ENCODE measurements at regions not wholly inside any gene's neighbourhood (a gene's known extent, or its start where the extent isn't known, plus 50 kb on each side); places are given as distances from the start of the nearest gene placed in this dataset.

GRCh38 chr4:63580796-63581475 is 828.3 kb downstream of the TECRL start:
- TF ChIP-seq, protein P1, sequence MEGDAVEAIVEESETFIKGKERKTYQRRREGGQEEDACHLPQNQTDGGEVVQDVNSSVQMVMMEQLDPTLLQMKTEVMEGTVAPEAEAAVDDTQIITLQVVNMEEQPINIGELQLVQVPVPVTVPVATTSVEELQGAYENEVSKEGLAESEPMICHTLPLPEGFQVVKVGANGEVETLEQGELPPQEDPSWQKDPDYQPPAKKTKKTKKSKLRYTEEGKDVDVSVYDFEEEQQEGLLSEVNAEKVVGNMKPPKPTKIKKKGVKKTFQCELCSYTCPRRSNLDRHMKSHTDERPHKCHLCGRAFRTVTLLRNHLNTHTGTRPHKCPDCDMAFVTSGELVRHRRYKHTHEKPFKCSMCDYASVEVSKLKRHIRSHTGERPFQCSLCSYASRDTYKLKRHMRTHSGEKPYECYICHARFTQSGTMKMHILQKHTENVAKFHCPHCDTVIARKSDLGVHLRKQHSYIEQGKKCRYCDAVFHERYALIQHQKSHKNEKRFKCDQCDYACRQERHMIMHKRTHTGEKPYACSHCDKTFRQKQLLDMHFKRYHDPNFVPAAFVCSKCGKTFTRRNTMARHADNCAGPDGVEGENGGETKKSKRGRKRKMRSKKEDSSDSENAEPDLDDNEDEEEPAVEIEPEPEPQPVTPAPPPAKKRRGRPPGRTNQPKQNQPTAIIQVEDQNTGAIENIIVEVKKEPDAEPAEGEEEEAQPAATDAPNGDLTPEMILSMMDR (IDR thresholded peaks at IDR 0.05; ENCODE audit: low read depth, low read length, missing control alignments): no peak
- no peak for DNase-seq (ENCODE audit: extremely low read depth, low read depth)
- no peak overlapping the region for H3K4me3 ChIP-seq (replicated peaks; ENCODE audit: low read depth, low read length)

DNA sequence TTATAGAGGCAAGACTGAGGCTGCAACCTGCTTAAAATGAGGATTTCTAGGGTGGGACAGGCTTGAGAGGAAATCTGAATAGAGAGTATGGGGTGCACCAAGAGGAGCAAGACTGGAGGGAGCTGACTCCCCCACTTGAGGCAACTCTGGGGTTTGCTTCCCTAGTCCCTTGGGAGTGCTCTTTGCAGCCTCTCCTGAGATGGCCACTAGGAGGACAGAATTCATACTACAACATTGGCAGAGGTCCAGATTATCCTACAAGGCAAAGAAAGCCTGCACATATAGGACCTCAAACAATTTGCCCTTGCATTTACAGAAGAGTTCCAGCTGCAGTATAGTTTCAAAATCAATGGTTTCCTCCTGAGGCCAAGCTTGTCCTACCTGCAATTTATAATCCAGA is 830.9 kb downstream of the TECRL start:
- no peak overlapping the region for H3K4me3 ChIP-seq (replicated peaks; ENCODE audit: low read depth, low read length)
- TF ChIP-seq, protein P1 (IDR thresholded peaks at IDR 0.05; ENCODE audit: low read depth, low read length, missing control alignments): no peak
- no peak for DNase-seq (ENCODE audit: extremely low read depth, low read depth)

DNA sequence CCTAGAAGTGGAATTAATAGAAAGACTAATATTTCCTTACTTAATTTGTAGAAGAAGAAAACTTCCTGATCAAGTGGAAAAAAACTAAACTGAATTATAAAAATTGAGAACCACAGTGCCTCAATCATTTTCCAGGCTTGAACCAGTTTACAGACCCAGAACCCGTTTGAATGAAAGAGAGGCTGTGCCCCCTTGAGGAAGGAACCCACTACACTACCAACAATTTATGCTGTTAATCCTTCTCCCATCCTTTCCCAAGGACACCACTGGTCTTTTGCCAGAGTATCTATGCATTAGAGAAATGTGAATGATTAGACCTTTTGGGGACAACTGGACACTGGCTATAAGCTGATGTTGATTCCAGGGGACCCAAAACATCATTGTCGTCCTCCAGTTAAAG is 842.6 kb downstream of the TECRL start:
- no peak for DNase-seq (ENCODE audit: extremely low read depth, low read depth)
- H3K4me3 ChIP-seq (replicated peaks; ENCODE audit: low read depth, low read length): no peak overlapping the region
- TF ChIP-seq, protein P1 (IDR thresholded peaks at IDR 0.05; ENCODE audit: low read depth, low read length, missing control alignments): no peak

DNA sequence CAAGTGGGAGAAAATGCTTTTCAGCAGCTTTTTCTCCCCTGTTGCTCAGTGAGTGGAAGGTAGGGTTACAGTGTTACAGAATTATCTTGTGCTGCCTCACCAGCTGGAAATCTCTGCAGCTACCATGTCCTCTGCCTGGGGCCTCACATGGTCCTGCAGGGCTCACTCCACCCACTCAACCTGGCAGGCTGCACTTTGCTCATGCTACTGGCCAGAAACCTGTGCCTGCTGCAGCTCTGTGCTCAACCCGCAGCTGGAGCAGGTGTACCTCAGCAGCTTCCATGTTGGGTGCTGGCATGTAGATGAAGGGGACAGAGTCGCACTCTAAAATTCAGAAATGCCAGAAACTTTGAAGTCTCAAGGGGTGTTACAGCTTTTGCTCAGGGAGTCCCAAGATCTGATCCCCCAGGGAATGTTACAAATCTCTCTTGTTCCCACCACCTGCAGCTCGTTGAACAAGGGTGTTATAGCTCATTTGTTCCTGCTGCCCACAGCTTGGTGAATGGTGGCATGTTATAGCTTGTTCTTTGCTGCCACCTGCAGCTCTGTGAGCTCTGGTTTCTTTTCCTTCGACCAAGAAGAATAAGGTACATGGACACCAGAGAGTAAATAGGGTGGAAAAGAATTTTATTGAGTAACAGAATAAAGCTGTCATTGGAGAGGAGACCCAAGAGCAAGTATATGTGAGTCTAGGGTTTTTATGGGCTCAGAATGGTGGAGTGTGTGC is 845.8 kb downstream of the TECRL start:
- TF ChIP-seq, protein P1 (IDR thresholded peaks at IDR 0.05; ENCODE audit: low read depth, low read length, missing control alignments): no peak
- H3K4me3 ChIP-seq (replicated peaks; ENCODE audit: low read depth, low read length): no peak overlapping the region
- DNase-seq (ENCODE audit: extremely low read depth, low read depth): no peak

- no peak overlapping the region for H3K4me3 ChIP-seq (replicated peaks; ENCODE audit: low read depth, low read length)
- no peak for DNase-seq (ENCODE audit: extremely low read depth, low read depth)
- TF ChIP-seq, protein P1 (IDR thresholded peaks at IDR 0.05; ENCODE audit: low read depth, low read length, missing control alignments): no peak
These were observed 850.5 kb downstream of the TECRL start for GRCh38 chr4:63558709-63559108.

DNA sequence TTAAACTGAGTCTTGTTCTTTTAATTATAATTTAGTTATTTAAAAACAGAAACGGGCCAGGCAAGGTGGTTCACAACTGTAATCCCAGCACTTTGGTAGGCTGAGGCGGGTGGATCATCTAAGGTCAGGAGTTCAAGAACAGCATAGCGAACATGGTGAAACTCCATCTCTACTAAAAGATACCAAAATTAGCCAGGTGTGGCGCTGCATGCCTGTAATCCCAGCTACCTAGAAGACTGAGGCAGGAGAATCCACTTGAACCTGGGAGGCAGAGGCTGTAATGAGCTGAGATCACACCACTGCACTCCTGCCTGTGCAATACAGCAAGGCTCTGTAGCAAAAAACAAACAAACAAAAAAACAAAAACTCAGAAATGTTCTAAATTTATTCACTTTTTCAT is 852.9 kb downstream of the TECRL start:
- no peak for DNase-seq (ENCODE audit: extremely low read depth, low read depth)
- TF ChIP-seq, protein P1 (IDR thresholded peaks at IDR 0.05; ENCODE audit: low read depth, low read length, missing control alignments): no peak
- H3K4me3 ChIP-seq (replicated peaks; ENCODE audit: low read depth, low read length): no peak overlapping the region
